PFSK-1 (cell line): ENCODE measurements at regions not wholly inside any gene's neighbourhood (a gene's known extent, or its start where the extent isn't known, plus 50 kb on each side); places are given as distances from the start of the nearest gene placed in this dataset.

Experiments
- FOXP2 ChIP-seq: optimal IDR thresholded peaks from 2 replicates; pipeline ENCODE3; 2011; ENCODE audit warnings: borderline replicate concordance, control low read depth, inconsistent platforms; ENCODE audit not compliant: insufficient read depth; ENCODE audit errors: extremely low read length, extremely low read depth
- POLR2AphosphoS5 ChIP-seq: IDR thresholded peaks from 2 replicates; pipeline ENCODE4 v1.6.1; 2012; ENCODE audit warnings: low read depth, mild to moderate bottlenecking, control low read depth, low read length, moderate library complexity
- SIN3A ChIP-seq: IDR thresholded peaks from 2 replicates; pipeline ENCODE4 v1.6.1; 2012; ENCODE audit warnings: mild to moderate bottlenecking, low read length, moderate library complexity, borderline replicate concordance; ENCODE audit not compliant: insufficient read depth
- TAF1 ChIP-seq: IDR thresholded peaks from 2 replicates; pipeline ENCODE4 v1.6.1; 2012; ENCODE audit warnings: low read length, control low read depth, borderline replicate concordance; ENCODE audit not compliant: insufficient read depth
- TF ChIP-seq, protein P1 (sequence below), 2 experiments: IDR thresholded peaks; 2 replicates each; pipeline versions ENCODE4 v1.6.1 to v1.8.0; 2011 to 2012; ENCODE audit warnings: low read depth in 2 of 2, low read length in 2 of 2, control low read depth in 1 of 2, inconsistent platforms in 1 of 2, mild to moderate bottlenecking in 1 of 2, moderate library complexity in 1 of 2; ENCODE audit not compliant: insufficient read depth in 1 of 2

- TF ChIP-seq TAF1 = no peak
- TF ChIP-seq POLR2AphosphoS5 = no peak
- TF ChIP-seq SIN3A = no peak
- TF ChIP-seq, protein P1, sequence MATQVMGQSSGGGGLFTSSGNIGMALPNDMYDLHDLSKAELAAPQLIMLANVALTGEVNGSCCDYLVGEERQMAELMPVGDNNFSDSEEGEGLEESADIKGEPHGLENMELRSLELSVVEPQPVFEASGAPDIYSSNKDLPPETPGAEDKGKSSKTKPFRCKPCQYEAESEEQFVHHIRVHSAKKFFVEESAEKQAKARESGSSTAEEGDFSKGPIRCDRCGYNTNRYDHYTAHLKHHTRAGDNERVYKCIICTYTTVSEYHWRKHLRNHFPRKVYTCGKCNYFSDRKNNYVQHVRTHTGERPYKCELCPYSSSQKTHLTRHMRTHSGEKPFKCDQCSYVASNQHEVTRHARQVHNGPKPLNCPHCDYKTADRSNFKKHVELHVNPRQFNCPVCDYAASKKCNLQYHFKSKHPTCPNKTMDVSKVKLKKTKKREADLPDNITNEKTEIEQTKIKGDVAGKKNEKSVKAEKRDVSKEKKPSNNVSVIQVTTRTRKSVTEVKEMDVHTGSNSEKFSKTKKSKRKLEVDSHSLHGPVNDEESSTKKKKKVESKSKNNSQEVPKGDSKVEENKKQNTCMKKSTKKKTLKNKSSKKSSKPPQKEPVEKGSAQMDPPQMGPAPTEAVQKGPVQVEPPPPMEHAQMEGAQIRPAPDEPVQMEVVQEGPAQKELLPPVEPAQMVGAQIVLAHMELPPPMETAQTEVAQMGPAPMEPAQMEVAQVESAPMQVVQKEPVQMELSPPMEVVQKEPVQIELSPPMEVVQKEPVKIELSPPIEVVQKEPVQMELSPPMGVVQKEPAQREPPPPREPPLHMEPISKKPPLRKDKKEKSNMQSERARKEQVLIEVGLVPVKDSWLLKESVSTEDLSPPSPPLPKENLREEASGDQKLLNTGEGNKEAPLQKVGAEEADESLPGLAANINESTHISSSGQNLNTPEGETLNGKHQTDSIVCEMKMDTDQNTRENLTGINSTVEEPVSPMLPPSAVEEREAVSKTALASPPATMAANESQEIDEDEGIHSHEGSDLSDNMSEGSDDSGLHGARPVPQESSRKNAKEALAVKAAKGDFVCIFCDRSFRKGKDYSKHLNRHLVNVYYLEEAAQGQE (IDR thresholded peaks at IDR 0.05; ENCODE audit: insufficient read depth in 1 of 2, low read depth in 2 of 2, low read length in 2 of 2) = no peak
- TF ChIP-seq FOXP2 = no peak
Measured at GRCh38 chr3:72529081-72529480, 319.2 kb downstream of the SHQ1 start.

DNA sequence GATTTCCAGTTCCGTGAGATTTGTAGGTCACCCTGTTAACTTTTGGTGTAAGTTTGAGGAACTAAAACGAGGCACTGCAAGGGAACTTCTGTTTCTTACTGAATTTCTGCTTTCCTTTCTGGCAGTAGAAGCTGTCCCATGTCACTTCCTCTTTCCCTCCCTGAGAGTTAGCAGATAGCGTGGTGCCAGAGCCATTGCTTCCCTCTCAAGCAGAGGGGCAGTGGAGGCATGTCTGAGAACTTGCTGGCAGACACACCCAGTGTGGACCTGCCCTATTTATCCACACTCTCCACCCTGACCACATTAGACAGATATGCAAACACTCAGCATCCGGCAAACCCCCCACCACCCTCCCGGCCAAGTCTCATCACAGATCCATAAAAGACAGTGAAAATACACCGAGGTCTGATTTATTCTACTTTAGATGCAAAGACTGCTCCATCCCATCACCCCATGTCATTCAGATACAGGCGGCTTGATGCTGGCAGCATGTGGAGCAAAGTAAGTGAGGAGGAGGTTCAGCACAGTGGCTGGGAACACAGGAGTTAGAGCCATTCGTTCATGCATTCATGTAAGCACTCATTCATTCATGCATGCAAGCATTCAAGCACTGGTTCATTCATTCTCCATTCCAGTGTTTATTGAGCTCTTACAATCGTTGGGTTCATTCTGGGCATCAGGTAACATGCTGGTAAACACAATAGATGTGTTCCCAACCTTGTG is 324.7 kb downstream of the SHQ1 start:
- TF ChIP-seq FOXP2 = no peak
- no peak for TF ChIP-seq SIN3A
- no peak for TF ChIP-seq POLR2AphosphoS5
- no peak for TF ChIP-seq TAF1
- TF ChIP-seq, protein P1 (IDR thresholded peaks at IDR 0.05; ENCODE audit: insufficient read depth in 1 of 2, low read depth in 2 of 2, low read length in 2 of 2) = no peak

GRCh38 chr3:72520690-72521308 is 327.4 kb downstream of the SHQ1 start:
- no peak for TF ChIP-seq FOXP2
- no peak for TF ChIP-seq TAF1
- TF ChIP-seq POLR2AphosphoS5 = no peak
- TF ChIP-seq, protein P1 (IDR thresholded peaks at IDR 0.05; ENCODE audit: insufficient read depth in 1 of 2, low read depth in 2 of 2, low read length in 2 of 2) = no peak
- no peak for TF ChIP-seq SIN3A

- TF ChIP-seq TAF1 (no peak), FOXP2 (no peak), POLR2AphosphoS5 (no peak), SIN3A (no peak)
- TF ChIP-seq, protein P1 (IDR thresholded peaks at IDR 0.05; ENCODE audit: insufficient read depth in 1 of 2, low read depth in 2 of 2, low read length in 2 of 2) = no peak
Measured at GRCh38 chr3:72519946-72520604, 328.2 kb downstream of the SHQ1 start.
